ENCODE measurements at regions not wholly inside any gene's neighbourhood (a gene's known extent, or its start where the extent isn't known, plus 50 kb on each side); places are given as distances from the start of the nearest gene placed in this dataset.

DNA sequence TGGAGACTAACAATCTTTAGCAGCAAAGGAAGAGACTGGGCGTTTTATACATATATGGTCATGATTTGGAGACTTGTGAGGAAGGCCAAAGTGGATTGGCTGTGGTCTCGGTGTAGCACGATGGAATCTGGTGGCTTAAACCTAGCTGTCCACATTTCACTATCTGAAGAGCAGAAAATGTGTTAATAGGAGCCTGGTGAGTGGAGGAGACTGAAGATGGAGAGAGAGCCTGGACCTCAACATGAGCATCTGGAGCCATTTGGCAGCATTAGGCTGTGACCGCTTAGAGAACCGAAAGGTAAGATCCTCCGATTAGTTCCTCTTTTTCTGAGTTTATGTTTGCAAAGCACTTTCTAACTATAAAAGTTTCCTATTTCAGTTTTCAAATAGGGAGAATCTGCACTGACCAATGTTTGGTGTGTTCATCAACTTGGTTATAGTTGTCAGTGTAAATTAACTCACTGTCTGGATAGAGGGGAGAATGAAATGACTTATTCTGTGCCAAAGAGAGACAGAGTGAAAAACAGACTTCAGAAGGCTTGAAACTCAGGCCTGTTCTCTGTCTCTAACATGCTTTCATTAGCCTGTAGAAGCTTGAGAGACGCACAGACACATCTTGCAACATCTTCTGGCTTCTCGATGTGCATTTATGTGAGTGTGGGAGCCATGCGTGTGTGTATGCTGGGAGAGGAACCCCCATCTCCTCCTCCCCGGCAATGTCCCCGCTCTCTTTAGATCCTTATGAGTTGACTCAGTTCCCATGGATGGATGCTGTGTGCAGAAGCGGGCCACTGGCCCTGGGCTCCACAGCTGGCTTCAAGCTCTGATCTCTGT lies 244.7 kb upstream of the TBL1XR1 start:
- TF ChIP-seq, protein P1, sequence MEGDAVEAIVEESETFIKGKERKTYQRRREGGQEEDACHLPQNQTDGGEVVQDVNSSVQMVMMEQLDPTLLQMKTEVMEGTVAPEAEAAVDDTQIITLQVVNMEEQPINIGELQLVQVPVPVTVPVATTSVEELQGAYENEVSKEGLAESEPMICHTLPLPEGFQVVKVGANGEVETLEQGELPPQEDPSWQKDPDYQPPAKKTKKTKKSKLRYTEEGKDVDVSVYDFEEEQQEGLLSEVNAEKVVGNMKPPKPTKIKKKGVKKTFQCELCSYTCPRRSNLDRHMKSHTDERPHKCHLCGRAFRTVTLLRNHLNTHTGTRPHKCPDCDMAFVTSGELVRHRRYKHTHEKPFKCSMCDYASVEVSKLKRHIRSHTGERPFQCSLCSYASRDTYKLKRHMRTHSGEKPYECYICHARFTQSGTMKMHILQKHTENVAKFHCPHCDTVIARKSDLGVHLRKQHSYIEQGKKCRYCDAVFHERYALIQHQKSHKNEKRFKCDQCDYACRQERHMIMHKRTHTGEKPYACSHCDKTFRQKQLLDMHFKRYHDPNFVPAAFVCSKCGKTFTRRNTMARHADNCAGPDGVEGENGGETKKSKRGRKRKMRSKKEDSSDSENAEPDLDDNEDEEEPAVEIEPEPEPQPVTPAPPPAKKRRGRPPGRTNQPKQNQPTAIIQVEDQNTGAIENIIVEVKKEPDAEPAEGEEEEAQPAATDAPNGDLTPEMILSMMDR (IDR thresholded peaks at IDR 0.05; ENCODE audit: extremely low read depth in 1 of 2, insufficient read depth in 1 of 2, low read depth in 1 of 2, low read length in 2 of 2): no peak
- no peak for TF ChIP-seq MYC (IDR thresholded peaks at IDR 0.05; ENCODE audit: low read depth, low read length)
- no peak for TF ChIP-seq POLR2AphosphoS5 (IDR thresholded peaks at IDR 0.05; ENCODE audit: insufficient read depth, low read depth, low read length)
- TF ChIP-seq EZH2 (IDR thresholded peaks at IDR 0.05; ENCODE audit: borderline replicate concordance, low read depth, low read length, severe bottlenecking): no peak
- TF ChIP-seq, protein P2, sequence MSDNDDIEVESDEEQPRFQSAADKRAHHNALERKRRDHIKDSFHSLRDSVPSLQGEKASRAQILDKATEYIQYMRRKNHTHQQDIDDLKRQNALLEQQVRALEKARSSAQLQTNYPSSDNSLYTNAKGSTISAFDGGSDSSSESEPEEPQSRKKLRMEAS (IDR thresholded peaks at IDR 0.05; ENCODE audit: insufficient read depth, insufficient read length): no peak
- TF ChIP-seq JUN (IDR thresholded peaks at IDR 0.05; ENCODE audit: borderline replicate concordance, insufficient read depth, insufficient read length, low read depth): no peak
- TF ChIP-seq FOS (IDR thresholded peaks at IDR 0.05; ENCODE audit: borderline replicate concordance, insufficient read depth, low read length): no peak
- TF ChIP-seq POLR2A (IDR thresholded peaks at IDR 0.05; ENCODE audit: low read depth, low read length): no peak
- TF ChIP-seq GATA2 (IDR thresholded peaks at IDR 0.05; ENCODE audit: insufficient read depth, insufficient read length, low read depth, low read length): no peak
